Ishikawa (cell line): ENCODE measurements at regions not wholly inside any gene's neighbourhood (a gene's known extent, or its start where the extent isn't known, plus 50 kb on each side); places are given as distances from the start of the nearest gene placed in this dataset.

Experiments used
- CEBPB ChIP-seq: IDR thresholded peaks from 2 replicates; pipeline ENCODE4 v1.6.1; 2012
- CREB1 ChIP-seq: IDR thresholded peaks from 2 replicates; pipeline ENCODE4 v1.6.1; 2012; ENCODE audit warnings: low read depth
- EGR1 ChIP-seq: IDR thresholded peaks from 2 replicates; pipeline ENCODE4 v1.6.1; 2012
- EP300 ChIP-seq: IDR thresholded peaks from 2 replicates; pipeline ENCODE4 v1.6.1; 2012; ENCODE audit warnings: borderline replicate concordance
- RAD21 ChIP-seq: IDR thresholded peaks from 2 replicates; pipeline ENCODE4 v1.6.1; 2012; ENCODE audit warnings: low read depth
- TAF1 ChIP-seq: IDR thresholded peaks from 2 replicates; pipeline ENCODE4 v1.6.1; 2012; ENCODE audit warnings: low read depth, mild to moderate bottlenecking
- TF ChIP-seq, protein P1 (sequence below): IDR thresholded peaks from 2 replicates; pipeline ENCODE4 v1.6.1; 2012; ENCODE audit warnings: low read depth, mild to moderate bottlenecking
- TF ChIP-seq, protein P2 (sequence below): IDR thresholded peaks from 2 replicates; pipeline ENCODE4 v1.6.1; 2012

GRCh38 chr21:43341378-43342161 is 85.4 kb downstream of the SIK1 start:
- no peak for TF ChIP-seq EGR1
- TF ChIP-seq CEBPB = no peak
- TF ChIP-seq RAD21 = no peak
- TF ChIP-seq, protein P1, sequence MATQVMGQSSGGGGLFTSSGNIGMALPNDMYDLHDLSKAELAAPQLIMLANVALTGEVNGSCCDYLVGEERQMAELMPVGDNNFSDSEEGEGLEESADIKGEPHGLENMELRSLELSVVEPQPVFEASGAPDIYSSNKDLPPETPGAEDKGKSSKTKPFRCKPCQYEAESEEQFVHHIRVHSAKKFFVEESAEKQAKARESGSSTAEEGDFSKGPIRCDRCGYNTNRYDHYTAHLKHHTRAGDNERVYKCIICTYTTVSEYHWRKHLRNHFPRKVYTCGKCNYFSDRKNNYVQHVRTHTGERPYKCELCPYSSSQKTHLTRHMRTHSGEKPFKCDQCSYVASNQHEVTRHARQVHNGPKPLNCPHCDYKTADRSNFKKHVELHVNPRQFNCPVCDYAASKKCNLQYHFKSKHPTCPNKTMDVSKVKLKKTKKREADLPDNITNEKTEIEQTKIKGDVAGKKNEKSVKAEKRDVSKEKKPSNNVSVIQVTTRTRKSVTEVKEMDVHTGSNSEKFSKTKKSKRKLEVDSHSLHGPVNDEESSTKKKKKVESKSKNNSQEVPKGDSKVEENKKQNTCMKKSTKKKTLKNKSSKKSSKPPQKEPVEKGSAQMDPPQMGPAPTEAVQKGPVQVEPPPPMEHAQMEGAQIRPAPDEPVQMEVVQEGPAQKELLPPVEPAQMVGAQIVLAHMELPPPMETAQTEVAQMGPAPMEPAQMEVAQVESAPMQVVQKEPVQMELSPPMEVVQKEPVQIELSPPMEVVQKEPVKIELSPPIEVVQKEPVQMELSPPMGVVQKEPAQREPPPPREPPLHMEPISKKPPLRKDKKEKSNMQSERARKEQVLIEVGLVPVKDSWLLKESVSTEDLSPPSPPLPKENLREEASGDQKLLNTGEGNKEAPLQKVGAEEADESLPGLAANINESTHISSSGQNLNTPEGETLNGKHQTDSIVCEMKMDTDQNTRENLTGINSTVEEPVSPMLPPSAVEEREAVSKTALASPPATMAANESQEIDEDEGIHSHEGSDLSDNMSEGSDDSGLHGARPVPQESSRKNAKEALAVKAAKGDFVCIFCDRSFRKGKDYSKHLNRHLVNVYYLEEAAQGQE = no peak
- TF ChIP-seq CREB1 = no peak
- TF ChIP-seq TAF1 = no peak
- TF ChIP-seq, protein P2, sequence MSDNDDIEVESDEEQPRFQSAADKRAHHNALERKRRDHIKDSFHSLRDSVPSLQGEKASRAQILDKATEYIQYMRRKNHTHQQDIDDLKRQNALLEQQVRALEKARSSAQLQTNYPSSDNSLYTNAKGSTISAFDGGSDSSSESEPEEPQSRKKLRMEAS = no peak
- no peak for TF ChIP-seq EP300
